ENCODE measurements at regions not wholly inside any gene's neighbourhood (a gene's known extent, or its start where the extent isn't known, plus 50 kb on each side); places are given as distances from the start of the nearest gene placed in this dataset.

DNA sequence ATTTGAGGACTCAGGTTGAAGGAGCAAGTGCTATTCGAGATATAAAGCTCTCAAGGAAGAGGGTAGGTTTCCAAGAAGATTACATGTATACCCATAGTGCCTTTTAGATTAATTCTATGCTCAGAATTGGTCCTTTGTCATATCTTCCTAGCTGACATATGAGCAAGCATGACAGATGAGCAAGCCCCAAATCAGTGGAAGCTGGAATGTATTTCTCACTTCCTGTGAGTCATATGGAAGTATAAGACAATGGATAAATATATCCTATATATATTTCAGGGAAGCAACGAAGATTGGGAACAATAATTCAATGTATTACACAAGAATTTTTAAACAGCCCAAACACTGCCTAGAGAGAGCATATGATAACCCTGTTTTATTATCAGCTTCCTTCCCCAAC lies 674.1 kb upstream of the ATXN7L3B start:
- TF ChIP-seq CEBPB (IDR thresholded peaks at IDR 0.05) (no peak), MAX (IDR thresholded peaks at IDR 0.05) (no peak), EP300 (IDR thresholded peaks at IDR 0.05; ENCODE audit: borderline replicate concordance) (no peak), EGR1 (IDR thresholded peaks at IDR 0.05) (no peak), NFIC (IDR thresholded peaks at IDR 0.05) (no peak), ZBTB7A (IDR thresholded peaks at IDR 0.05; ENCODE audit: low read depth) (no peak), CREB1 (IDR thresholded peaks at IDR 0.05; ENCODE audit: low read depth) (no peak), YY1 (IDR thresholded peaks at IDR 0.05; ENCODE audit: low read depth) (no peak)
- TF ChIP-seq, protein P1, sequence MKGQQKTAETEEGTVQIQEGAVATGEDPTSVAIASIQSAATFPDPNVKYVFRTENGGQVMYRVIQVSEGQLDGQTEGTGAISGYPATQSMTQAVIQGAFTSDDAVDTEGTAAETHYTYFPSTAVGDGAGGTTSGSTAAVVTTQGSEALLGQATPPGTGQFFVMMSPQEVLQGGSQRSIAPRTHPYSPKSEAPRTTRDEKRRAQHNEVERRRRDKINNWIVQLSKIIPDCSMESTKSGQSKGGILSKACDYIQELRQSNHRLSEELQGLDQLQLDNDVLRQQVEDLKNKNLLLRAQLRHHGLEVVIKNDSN (IDR thresholded peaks at IDR 0.05), result no peak
- TF ChIP-seq, protein P2, sequence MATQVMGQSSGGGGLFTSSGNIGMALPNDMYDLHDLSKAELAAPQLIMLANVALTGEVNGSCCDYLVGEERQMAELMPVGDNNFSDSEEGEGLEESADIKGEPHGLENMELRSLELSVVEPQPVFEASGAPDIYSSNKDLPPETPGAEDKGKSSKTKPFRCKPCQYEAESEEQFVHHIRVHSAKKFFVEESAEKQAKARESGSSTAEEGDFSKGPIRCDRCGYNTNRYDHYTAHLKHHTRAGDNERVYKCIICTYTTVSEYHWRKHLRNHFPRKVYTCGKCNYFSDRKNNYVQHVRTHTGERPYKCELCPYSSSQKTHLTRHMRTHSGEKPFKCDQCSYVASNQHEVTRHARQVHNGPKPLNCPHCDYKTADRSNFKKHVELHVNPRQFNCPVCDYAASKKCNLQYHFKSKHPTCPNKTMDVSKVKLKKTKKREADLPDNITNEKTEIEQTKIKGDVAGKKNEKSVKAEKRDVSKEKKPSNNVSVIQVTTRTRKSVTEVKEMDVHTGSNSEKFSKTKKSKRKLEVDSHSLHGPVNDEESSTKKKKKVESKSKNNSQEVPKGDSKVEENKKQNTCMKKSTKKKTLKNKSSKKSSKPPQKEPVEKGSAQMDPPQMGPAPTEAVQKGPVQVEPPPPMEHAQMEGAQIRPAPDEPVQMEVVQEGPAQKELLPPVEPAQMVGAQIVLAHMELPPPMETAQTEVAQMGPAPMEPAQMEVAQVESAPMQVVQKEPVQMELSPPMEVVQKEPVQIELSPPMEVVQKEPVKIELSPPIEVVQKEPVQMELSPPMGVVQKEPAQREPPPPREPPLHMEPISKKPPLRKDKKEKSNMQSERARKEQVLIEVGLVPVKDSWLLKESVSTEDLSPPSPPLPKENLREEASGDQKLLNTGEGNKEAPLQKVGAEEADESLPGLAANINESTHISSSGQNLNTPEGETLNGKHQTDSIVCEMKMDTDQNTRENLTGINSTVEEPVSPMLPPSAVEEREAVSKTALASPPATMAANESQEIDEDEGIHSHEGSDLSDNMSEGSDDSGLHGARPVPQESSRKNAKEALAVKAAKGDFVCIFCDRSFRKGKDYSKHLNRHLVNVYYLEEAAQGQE (IDR thresholded peaks at IDR 0.05; ENCODE audit: low read depth), result no peak

Data from Ishikawa (cell line).